GM12873 (cell line): ENCODE measurements at regions not wholly inside any gene's neighbourhood (a gene's known extent, or its start where the extent isn't known, plus 50 kb on each side); places are given as distances from the start of the nearest gene placed in this dataset.

Experiments used
- TF ChIP-seq, protein P1 (sequence below): IDR thresholded peaks from 2 replicates; pipeline ENCODE4 v1.5.1; 2012; ENCODE audit warnings: low read depth, mild to moderate bottlenecking, moderate library complexity, low read length, control low read depth; ENCODE audit not compliant: insufficient read depth; ENCODE audit errors: missing control alignments

DNA sequence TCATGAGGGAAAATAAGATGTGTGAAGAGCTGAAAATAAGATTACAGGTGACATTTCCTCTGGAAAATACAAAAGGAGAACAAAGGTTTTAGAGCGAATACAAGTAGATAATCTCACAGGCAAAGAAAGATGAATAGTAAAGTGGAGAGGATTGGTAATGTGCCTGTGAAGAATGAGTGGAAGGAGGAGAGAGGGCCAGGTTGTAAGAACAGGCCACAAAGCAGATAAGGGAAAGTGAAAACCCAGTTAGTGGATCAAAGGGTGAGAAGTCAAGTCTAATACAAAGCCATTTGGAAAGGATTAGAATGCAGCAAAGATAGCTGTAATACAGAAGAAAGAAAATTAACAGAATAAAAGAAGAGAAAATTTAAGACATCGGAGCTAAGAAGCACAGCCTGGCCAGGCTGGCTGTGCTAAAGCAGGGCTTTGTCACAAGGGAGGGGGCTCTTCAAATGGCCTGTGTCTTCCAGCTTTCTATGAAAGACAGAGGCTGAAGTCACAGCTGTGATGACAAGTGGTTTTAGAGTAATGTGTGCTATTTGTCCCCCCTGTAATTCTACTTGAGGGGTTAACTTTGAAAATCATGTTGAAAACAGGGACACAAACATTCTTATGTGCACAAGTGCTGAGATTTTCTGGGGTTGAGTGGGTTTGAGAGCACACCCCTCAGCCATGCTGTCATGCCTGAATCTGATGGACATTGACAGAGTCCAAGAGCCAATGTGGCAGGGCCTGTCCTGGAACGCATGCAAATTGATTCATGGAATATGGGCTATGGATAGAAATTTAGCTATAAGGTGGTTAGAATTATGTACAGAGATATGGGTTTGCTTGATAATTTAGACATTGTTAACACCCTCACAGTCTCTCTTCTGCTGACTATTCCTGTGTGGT, 344.5 kb upstream of the NAV3 start:
- TF ChIP-seq, protein P1, sequence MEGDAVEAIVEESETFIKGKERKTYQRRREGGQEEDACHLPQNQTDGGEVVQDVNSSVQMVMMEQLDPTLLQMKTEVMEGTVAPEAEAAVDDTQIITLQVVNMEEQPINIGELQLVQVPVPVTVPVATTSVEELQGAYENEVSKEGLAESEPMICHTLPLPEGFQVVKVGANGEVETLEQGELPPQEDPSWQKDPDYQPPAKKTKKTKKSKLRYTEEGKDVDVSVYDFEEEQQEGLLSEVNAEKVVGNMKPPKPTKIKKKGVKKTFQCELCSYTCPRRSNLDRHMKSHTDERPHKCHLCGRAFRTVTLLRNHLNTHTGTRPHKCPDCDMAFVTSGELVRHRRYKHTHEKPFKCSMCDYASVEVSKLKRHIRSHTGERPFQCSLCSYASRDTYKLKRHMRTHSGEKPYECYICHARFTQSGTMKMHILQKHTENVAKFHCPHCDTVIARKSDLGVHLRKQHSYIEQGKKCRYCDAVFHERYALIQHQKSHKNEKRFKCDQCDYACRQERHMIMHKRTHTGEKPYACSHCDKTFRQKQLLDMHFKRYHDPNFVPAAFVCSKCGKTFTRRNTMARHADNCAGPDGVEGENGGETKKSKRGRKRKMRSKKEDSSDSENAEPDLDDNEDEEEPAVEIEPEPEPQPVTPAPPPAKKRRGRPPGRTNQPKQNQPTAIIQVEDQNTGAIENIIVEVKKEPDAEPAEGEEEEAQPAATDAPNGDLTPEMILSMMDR, result no peak

GRCh38 chr12:77481687-77482086, 349.0 kb upstream of the NAV3 start:
- TF ChIP-seq, protein P1, result no peak

GRCh38 chr12:77477907-77478533, 352.7 kb upstream of the NAV3 start:
- TF ChIP-seq, protein P1, result no peak

- TF ChIP-seq, protein P1, result no peak
Observed at GRCh38 chr12:77471801-77472200, 358.9 kb upstream of the NAV3 start.

DNA sequence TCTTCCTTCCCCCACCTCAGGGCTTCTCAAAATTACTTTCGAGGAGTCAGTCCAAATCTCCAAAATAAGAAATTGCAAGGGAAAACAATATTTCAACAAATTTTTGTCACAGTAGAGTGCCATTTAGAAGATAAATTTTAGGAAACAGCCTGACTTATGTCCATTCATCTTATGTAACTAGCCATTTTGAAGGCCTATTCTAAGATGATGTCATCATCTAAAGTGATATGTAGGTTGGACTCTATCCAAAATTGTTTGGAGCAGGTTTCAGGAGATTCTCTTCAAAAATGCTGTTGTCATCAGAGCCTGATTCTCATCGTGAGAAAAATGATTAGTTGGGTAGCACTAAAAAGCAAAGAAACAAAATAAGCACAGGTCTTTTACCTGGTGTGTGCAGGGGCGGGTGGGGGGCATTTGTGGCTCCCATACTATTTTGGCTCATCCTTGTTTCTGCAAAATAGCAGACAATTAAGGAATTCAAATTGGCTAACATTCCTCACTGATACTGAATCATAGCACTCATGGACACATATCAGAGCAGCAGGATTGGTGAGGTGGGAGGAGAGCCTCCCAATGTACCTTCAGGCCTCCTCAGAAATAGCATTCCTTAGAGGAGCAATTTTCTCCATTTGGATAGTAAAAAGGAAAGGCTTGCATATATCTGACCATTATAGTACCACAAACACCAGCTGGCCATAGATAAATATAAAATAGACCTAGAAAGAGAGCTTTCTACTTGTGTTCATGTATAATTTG, 360.9 kb upstream of the NAV3 start:
- TF ChIP-seq, protein P1, result no peak

DNA sequence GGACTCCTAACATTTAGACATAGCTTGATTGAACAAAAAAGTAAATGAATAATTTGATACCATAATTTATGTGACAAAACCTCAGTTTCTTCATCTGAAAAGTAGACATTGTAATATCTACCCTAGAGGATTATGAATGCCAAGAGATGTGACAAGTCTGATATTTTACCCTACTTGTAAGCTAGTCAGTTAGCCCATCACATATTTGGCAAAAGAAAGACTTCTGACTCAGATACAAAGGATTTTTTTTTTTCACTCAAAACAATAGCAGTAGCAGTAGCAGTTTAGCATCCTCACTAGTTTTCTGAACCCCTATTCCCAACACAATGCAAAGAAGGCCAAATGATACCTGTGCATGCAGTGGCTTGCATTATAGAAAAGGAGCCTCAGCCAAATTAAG, 377.3 kb upstream of the E2F7 start:
- TF ChIP-seq, protein P1, result no peak

- TF ChIP-seq, protein P1, result no peak
Observed at GRCh38 chr12:77439749-77440148, 374.4 kb upstream of the E2F7 start.
